DOHH2 (cell line): ENCODE measurements at regions not wholly inside any gene's neighbourhood (a gene's known extent, or its start where the extent isn't known, plus 50 kb on each side); places are given as distances from the start of the nearest gene placed in this dataset.

ENCODE experiments used
- H3F3A ChIP-seq: fragments of 200-600 bp; sonication (generic), shearing (Covaris generic); 2 replicates; pipeline ENCODE4 v1.6.0; 2016; ENCODE audit warnings: antibody characterized with exemption, mild to moderate bottlenecking; ENCODE audit not compliant: control insufficient read depth, insufficient read depth
- H3K27ac ChIP-seq: fragments of 200-600 bp; sonication (generic); 2 replicates; pipeline ENCODE4 v1.5.1; 2014; ENCODE audit warnings: low read depth, mild to moderate bottlenecking, low read length, moderate library complexity
- H3K27me3 ChIP-seq: fragments of 200-600 bp; sonication (generic); 2 replicates; pipeline ENCODE4 v1.6.1; 2014; ENCODE audit warnings: mild to moderate bottlenecking, low read length, mixed read lengths; ENCODE audit not compliant: control insufficient read depth
- H3K36me3 ChIP-seq: fragments of 200-600 bp; sonication (generic); 2 replicates; pipeline ENCODE4 v1.6.1; 2014; ENCODE audit warnings: mild to moderate bottlenecking, low read length, moderate library complexity, mixed read lengths; ENCODE audit not compliant: control insufficient read depth
- H3K4me1 ChIP-seq: fragments of 200-600 bp; sonication (generic); 2 replicates; pipeline ENCODE4 v1.6.1; 2014; ENCODE audit warnings: mild to moderate bottlenecking, low read length, mixed read lengths; ENCODE audit not compliant: control insufficient read depth
- H3K4me2 ChIP-seq: fragments of 200-600 bp; sonication (generic); 2 replicates; pipeline ENCODE4 v1.6.0; 2014; ENCODE audit warnings: mild to moderate bottlenecking, low read length, moderate library complexity
- H3K4me3 ChIP-seq: fragments of 200-600 bp; sonication (generic); 2 replicates; pipeline ENCODE4 v1.5.1; 2014; ENCODE audit warnings: mild to moderate bottlenecking, low read length, mixed read lengths
- H3K79me2 ChIP-seq: fragments of 200-600 bp; sonication (generic); 2 replicates; pipeline ENCODE4 v1.6.1; 2014; ENCODE audit warnings: mild to moderate bottlenecking, low read length, mixed read lengths; ENCODE audit not compliant: control insufficient read depth
- H3K9me2 ChIP-seq: fragments of 200-600 bp; sonication (generic); replicated peaks from 2 replicates; pipeline ENCODE4 v1.6.1; 2014; ENCODE audit warnings: mild to moderate bottlenecking, low read length, mixed read lengths; ENCODE audit not compliant: control insufficient read depth
- H3K9me3 ChIP-seq: fragments of 200-600 bp; sonication (generic); 2 replicates; pipeline ENCODE4 v1.6.1; 2014; ENCODE audit warnings: antibody characterized with exemption, low read length, mixed read lengths; ENCODE audit not compliant: control insufficient read depth, insufficient read depth
- H4K20me1 ChIP-seq: fragments of 200-600 bp; sonication (generic); 2 replicates; pipeline ENCODE4 v1.6.0; 2014; ENCODE audit warnings: low read depth, mild to moderate bottlenecking, antibody characterized with exemption, low read length, moderate library complexity; ENCODE audit not compliant: control insufficient read depth, insufficient read depth
- CTCF ChIP-seq: fragments of 200-600 bp; sonication (generic); IDR thresholded peaks from one replicate; pipeline ENCODE4 v1.5.1; 2014; ENCODE audit warnings: antibody characterized with exemption, mild to moderate bottlenecking, low read depth, low read length; ENCODE audit not compliant: poor library complexity, severe bottlenecking
- EZH2phosphoT487 ChIP-seq: fragments of 200-600 bp; sonication (generic); IDR thresholded peaks from 2 replicates; pipeline ENCODE4 v1.6.1; 2017; ENCODE audit warnings: borderline replicate concordance, mild to moderate bottlenecking, antibody characterized with exemption, low read length, moderate library complexity, mixed read lengths

- H3F3A ChIP-seq, result no peaks in the 10 kb centered on the region
- H4K20me1 ChIP-seq, result no peaks in the 10 kb centered on the region
- H3K27ac ChIP-seq, result no peak overlapping the region
- no peaks in the 10 kb centered on the region for H3K36me3 ChIP-seq
- H3K4me2 ChIP-seq, result no peak overlapping the region
- TF ChIP-seq CTCF, result no peak
- TF ChIP-seq EZH2phosphoT487, result no peak
- no peaks in the 10 kb centered on the region for H3K79me2 ChIP-seq
- H3K4me3 ChIP-seq, result no peak overlapping the region
- no peaks in the 10 kb centered on the region for H3K9me2 ChIP-seq
- H3K4me1 ChIP-seq, result no peaks in the 10 kb centered on the region
- H3K27me3 ChIP-seq, result no peaks in the 10 kb centered on the region
- no peaks in the 10 kb centered on the region for H3K9me3 ChIP-seq
Measured at GRCh38 chr2:16126517-16127275, 186.3 kb downstream of the MYCN start.

GRCh38 chr2:16125614-16126516, 185.5 kb downstream of the MYCN start:
- Histone ChIP-seq H3F3A (no peaks in the 10 kb centered on the region), H3K4me2 (no peak overlapping the region), H3K9me2 (no peaks in the 10 kb centered on the region), H3K9me3 (no peaks in the 10 kb centered on the region), H4K20me1 (no peaks in the 10 kb centered on the region), H3K36me3 (no peaks in the 10 kb centered on the region), H3K4me3 (no peak overlapping the region), H3K27me3 (no peaks in the 10 kb centered on the region), H3K27ac (no peak overlapping the region), H3K4me1 (no peaks in the 10 kb centered on the region), H3K79me2 (no peaks in the 10 kb centered on the region)
- TF ChIP-seq CTCF (no peak), EZH2phosphoT487 (no peak)

GRCh38 chr2:16124881-16125613, 184.7 kb downstream of the MYCN start:
- Histone ChIP-seq H3K9me2 (no peaks in the 10 kb centered on the region), H3K4me1 (no peaks in the 10 kb centered on the region), H3K4me3 (no peak overlapping the region), H3K4me2 (no peak overlapping the region), H3K9me3 (no peaks in the 10 kb centered on the region), H3K79me2 (no peaks in the 10 kb centered on the region), H3F3A (no peaks in the 10 kb centered on the region), H3K27ac (no peak overlapping the region), H3K27me3 (no peaks in the 10 kb centered on the region), H3K36me3 (no peaks in the 10 kb centered on the region), H4K20me1 (no peaks in the 10 kb centered on the region)
- TF ChIP-seq EZH2phosphoT487, result no peak
- TF ChIP-seq CTCF, result no peak
